Peyer's patch (tissue), 4 donors: ENCODE measurements at regions not wholly inside any gene's neighbourhood (a gene's known extent, or its start where the extent isn't known, plus 50 kb on each side); places are given as distances from the start of the nearest gene placed in this dataset.

Experiments
- DNase-seq, 3 donors: peaks; one replicate each; pipeline ENCODE4 v3.0.0-alpha.2; 2017 to 2019
- H3K27ac ChIP-seq, 4 donors: fragments of 200-600 bp; sonication (generic); one replicate each; pipeline ENCODE4 v1.5.1; 2016 to 2019
- H3K27me3 ChIP-seq, 2 donors: fragments of 200-600 bp; sonication (generic); one replicate each; pipeline ENCODE4 v1.5.1; 2019
- H3K36me3 ChIP-seq, 3 donors: fragments of 200-600 bp; sonication (generic); one replicate each; pipeline ENCODE4 v1.5.1; 2016 to 2019
- H3K4me1 ChIP-seq, 4 donors: fragments of 200-600 bp; sonication (generic); one replicate each; pipeline ENCODE4 v1.5.1; 2016 to 2019
- H3K4me3 ChIP-seq, 4 donors: fragments of 200-600 bp; sonication (generic); 1 replicate in 3 of 4; 2 replicates in 1 of 4; pipeline ENCODE4 v1.5.1; 2016 to 2019; ENCODE audit warnings: mild to moderate bottlenecking in 1 of 4
- H3K9me3 ChIP-seq, 4 donors: fragments of 200-600 bp; sonication (generic); one replicate each; pipeline ENCODE4 v1.5.1; 2016 to 2019; ENCODE audit warnings: mild to moderate bottlenecking in 1 of 4
- POLR2A ChIP-seq, 2 donors: fragments of 450-650 bp; IDR thresholded peaks; one replicate each; pipeline ENCODE4 v1.5.1; 2017; ENCODE audit warnings: antibody characterized with exemption in 2 of 2, mild to moderate bottlenecking in 2 of 2, moderate library complexity in 2 of 2
- TF ChIP-seq, protein P1 (sequence below), 6 experiments: fragments of 450-650 bp in 4 of 6; fragments of 200-600 bp in 2 of 6; sonication (generic) in 1 of 6; IDR thresholded peaks; one replicate each; pipeline ENCODE4 v1.5.1; 2017 to 2019; ENCODE audit warnings: antibody characterized with exemption in 6 of 6, mild to moderate bottlenecking in 3 of 6, moderate library complexity in 1 of 6

GRCh38 chr2:220998156-220998555 is 573.9 kb downstream of the EPHA4 start:
- DNase-seq = no peak
- TF ChIP-seq, protein P1, sequence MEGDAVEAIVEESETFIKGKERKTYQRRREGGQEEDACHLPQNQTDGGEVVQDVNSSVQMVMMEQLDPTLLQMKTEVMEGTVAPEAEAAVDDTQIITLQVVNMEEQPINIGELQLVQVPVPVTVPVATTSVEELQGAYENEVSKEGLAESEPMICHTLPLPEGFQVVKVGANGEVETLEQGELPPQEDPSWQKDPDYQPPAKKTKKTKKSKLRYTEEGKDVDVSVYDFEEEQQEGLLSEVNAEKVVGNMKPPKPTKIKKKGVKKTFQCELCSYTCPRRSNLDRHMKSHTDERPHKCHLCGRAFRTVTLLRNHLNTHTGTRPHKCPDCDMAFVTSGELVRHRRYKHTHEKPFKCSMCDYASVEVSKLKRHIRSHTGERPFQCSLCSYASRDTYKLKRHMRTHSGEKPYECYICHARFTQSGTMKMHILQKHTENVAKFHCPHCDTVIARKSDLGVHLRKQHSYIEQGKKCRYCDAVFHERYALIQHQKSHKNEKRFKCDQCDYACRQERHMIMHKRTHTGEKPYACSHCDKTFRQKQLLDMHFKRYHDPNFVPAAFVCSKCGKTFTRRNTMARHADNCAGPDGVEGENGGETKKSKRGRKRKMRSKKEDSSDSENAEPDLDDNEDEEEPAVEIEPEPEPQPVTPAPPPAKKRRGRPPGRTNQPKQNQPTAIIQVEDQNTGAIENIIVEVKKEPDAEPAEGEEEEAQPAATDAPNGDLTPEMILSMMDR (IDR thresholded peaks at IDR 0.05) = no peak
- no peak for TF ChIP-seq POLR2A (IDR thresholded peaks at IDR 0.05)
- Histone ChIP-seq H3K27me3 (no peaks in the 10 kb centered on the region), H3K4me3 (no peak overlapping the region), H3K9me3 (no peaks in the 10 kb centered on the region), H3K27ac (no peak overlapping the region), H3K36me3 (no peaks in the 10 kb centered on the region), H3K4me1 (no peaks in the 10 kb centered on the region)

DNA sequence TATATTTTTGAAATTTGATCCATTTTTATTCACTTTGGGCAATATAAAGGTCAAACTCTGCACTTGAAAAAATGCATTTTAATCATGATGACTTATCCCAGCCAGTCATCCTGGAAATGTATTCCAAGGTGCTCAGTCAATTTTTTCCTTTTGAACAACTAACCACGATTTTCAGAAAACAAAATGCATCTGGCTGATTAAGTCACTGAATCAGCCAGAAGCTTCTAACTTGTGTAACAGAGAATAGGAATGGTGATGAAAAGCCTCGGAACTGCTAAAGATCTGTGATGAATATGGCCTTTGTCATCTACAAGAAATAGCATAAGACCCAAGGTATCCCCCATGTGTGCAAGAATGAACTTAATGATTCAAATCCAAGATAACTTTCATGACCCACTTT is 572.7 kb downstream of the EPHA4 start:
- Histone ChIP-seq H3K4me3 (no peak overlapping the region), H3K27ac (no peak overlapping the region), H3K4me1 (no peaks in the 10 kb centered on the region), H3K9me3 (no peaks in the 10 kb centered on the region), H3K27me3 (no peaks in the 10 kb centered on the region), H3K36me3 (no peaks in the 10 kb centered on the region)
- no peak for DNase-seq
- TF ChIP-seq, protein P1 (IDR thresholded peaks at IDR 0.05) = no peak
- no peak for TF ChIP-seq POLR2A (IDR thresholded peaks at IDR 0.05)

DNA sequence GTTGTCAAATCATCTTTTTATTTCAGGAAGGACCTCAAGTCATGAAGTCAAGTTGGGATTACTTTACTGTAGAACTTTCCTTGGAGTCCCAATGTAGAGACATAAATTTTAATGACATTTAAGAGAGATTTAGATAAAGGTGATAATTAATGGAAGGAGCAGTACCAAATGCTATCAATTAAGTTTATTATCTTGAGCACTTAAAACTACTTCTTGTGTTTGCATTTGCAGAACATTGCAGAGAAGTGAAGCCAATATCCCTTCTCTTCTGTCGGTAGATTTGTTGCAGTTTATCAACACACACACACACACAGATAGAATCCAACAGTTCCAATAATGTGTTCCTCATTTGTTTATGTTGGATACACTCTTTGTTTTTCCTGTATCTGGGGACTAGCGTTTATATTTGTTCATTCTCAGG is 570.7 kb downstream of the EPHA4 start:
- Histone ChIP-seq H3K4me1 (no peaks in the 10 kb centered on the region), H3K36me3 (no peaks in the 10 kb centered on the region), H3K27me3 (no peaks in the 10 kb centered on the region), H3K27ac (no peak overlapping the region), H3K4me3 (no peak overlapping the region), H3K9me3 (no peaks in the 10 kb centered on the region)
- no peak for DNase-seq
- no peak for TF ChIP-seq POLR2A (IDR thresholded peaks at IDR 0.05)
- TF ChIP-seq, protein P1 (IDR thresholded peaks at IDR 0.05) = no peak

- no peak overlapping the region for H3K4me3 ChIP-seq
- H3K9me3 ChIP-seq = no peaks in the 10 kb centered on the region
- H3K36me3 ChIP-seq = no peaks in the 10 kb centered on the region
- H3K27me3 ChIP-seq = no peaks in the 10 kb centered on the region
- no peaks in the 10 kb centered on the region for H3K4me1 ChIP-seq
- TF ChIP-seq, protein P1 (IDR thresholded peaks at IDR 0.05) = no peak
- no peak for TF ChIP-seq POLR2A (IDR thresholded peaks at IDR 0.05)
- no peak overlapping the region for H3K27ac ChIP-seq
- DNase-seq = no peak
Observed at GRCh38 chr2:221002101-221002685, 569.9 kb downstream of the EPHA4 start.

DNA sequence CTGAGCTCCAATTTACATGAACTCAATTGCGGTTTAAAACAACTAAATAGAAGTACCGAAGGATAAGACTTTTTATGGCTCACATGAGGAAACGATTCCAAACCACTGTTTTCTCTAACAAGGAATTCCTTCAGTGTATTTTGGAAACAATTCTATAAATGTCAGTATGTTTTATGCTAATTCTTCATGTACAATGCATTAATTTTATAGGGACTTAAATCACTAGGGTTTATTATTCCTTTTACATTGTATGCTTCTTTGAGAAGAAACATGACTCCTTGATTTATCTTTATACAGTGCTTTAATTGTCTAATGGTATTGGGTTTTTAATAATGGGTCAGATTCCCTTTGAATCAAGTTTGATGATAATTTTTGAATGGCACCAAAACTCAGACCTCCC is 566.8 kb downstream of the EPHA4 start:
- DNase-seq = no peak
- H3K27ac ChIP-seq = no peak overlapping the region
- TF ChIP-seq, protein P1 (IDR thresholded peaks at IDR 0.05) = no peak
- TF ChIP-seq POLR2A (IDR thresholded peaks at IDR 0.05) = no peak
- no peaks in the 10 kb centered on the region for H3K4me1 ChIP-seq
- no peaks in the 10 kb centered on the region for H3K9me3 ChIP-seq
- H3K36me3 ChIP-seq = no peaks in the 10 kb centered on the region
- H3K27me3 ChIP-seq = no peaks in the 10 kb centered on the region
- H3K4me3 ChIP-seq = no peak overlapping the region

DNA sequence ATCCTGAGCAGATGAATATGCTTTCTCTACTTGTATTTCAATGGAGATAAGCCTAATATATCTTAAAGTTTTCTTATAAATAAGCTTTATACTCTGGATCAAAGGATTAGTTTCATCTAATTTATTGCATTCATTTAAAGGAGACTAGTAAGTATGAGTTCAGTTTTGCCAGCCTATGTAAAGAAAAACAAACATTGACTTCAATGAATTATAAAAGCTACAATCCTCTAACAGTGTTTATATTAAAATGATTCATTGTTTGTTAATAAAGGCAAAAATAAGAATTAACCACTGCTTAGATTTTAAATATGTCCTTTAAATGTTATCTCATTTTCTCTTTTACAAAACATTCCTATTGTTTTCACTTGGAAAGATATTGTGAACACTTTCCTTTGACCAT is 566.0 kb downstream of the EPHA4 start:
- Histone ChIP-seq H3K4me1 (no peaks in the 10 kb centered on the region), H3K9me3 (no peaks in the 10 kb centered on the region), H3K27me3 (no peaks in the 10 kb centered on the region), H3K27ac (no peak overlapping the region), H3K36me3 (no peaks in the 10 kb centered on the region), H3K4me3 (no peak overlapping the region)
- no peak for TF ChIP-seq POLR2A (IDR thresholded peaks at IDR 0.05)
- TF ChIP-seq, protein P1 (IDR thresholded peaks at IDR 0.05) = no peak
- no peak for DNase-seq
